NCI-H1930 (cell line): ENCODE measurements at regions not wholly inside any gene's neighbourhood (a gene's known extent, or its start where the extent isn't known, plus 50 kb on each side); places are given as distances from the start of the nearest gene placed in this dataset.
A peak's percentile ranks its signal among the peaks of the same experiment; 100 is the strongest.
"Not testable (repeated sequence)": the region's sequence is repeated elsewhere in the genome, so short reads cannot be mapped to it uniquely, and the experiment has no call there.

ENCODE experiments used
- DNase-seq, 2 experiments: peaks; one replicate each; lab custom pipeline; 2025; lab: John Stamatoyannopoulos, UW

- no peak for DNase-seq
These were observed 122.0 kb upstream of the OSTN start for GRCh38 chr3:191076903-191077552.

- no peak for DNase-seq
These were observed 124.5 kb upstream of the OSTN start for GRCh38 chr3:191074511-191074910.

- no peak for DNase-seq
These were observed 128.2 kb upstream of the OSTN start for GRCh38 chr3:191070762-191071403.

- DNase-seq, result no peak
These were observed 128.8 kb upstream of the OSTN start for GRCh38 chr3:191070201-191070600.

- DNase-seq, result no peak
These were observed 129.9 kb upstream of the OSTN start for GRCh38 chr3:191068946-191069813.

GRCh38 chr3:191066669-191067068 is 132.4 kb upstream of the OSTN start:
- no peak for DNase-seq

- DNase-seq, result no peak
These were observed 133.7 kb upstream of the OSTN start for GRCh38 chr3:191065181-191065805.

- peak in 1 of 2 experiments; percentile 13 for DNase-seq
These were observed 148.0 kb upstream of the OSTN start for GRCh38 chr3:191051037-191051436.

- no peak for DNase-seq
These were observed 151.1 kb upstream of the OSTN start for GRCh38 chr3:191047930-191048329.

GRCh38 chr3:191030929-191031328 is 168.1 kb upstream of the OSTN start:
- no peak for DNase-seq

GRCh38 chr3:191030491-191030890 is 168.0 kb upstream of the GMNC start:
- DNase-seq, result no peak

GRCh38 chr3:191026746-191027145 is 164.3 kb upstream of the GMNC start:
- no peak for DNase-seq

- DNase-seq, result no peak
These were observed 158.4 kb upstream of the GMNC start for GRCh38 chr3:191020730-191021396.

- no peak for DNase-seq
These were observed 157.4 kb upstream of the GMNC start for GRCh38 chr3:191019855-191020254.

- not testable (repeated sequence) for DNase-seq
These were observed 153.5 kb upstream of the GMNC start for GRCh38 chr3:191015960-191016359.

GRCh38 chr3:191008074-191008473 is 145.6 kb upstream of the GMNC start:
- DNase-seq, result no peak

GRCh38 chr3:191005790-191006189 is 143.3 kb upstream of the GMNC start:
- no peak for DNase-seq

- no peak for DNase-seq
These were observed 141.2 kb upstream of the GMNC start for GRCh38 chr3:191003742-191004141.

GRCh38 chr3:190996181-190996775 is 133.8 kb upstream of the GMNC start:
- DNase-seq, result no peak

GRCh38 chr3:190995156-190995555 is 132.7 kb upstream of the GMNC start:
- no peak for DNase-seq

GRCh38 chr3:190990898-190991297 is 128.4 kb upstream of the GMNC start:
- DNase-seq, result no peak

GRCh38 chr3:190989218-190989617 is 126.7 kb upstream of the GMNC start:
- no peak for DNase-seq
